H1 (cell line): ENCODE measurements at regions not wholly inside any gene's neighbourhood (a gene's known extent, or its start where the extent isn't known, plus 50 kb on each side); places are given as distances from the start of the nearest gene placed in this dataset.

Source experiments
- CHD7 ChIP-seq: fragments of 300-600 bp; sonication (generic); IDR thresholded peaks from 2 replicates; pipeline ENCODE4 v1.7.1; 2012; ENCODE audit warnings: low read length, moderate library complexity, mild to moderate bottlenecking, inconsistent platforms; ENCODE audit not compliant: insufficient replicate concordance

GRCh38 chr3:176587089-176587488, 610.2 kb downstream of the TBL1XR1 start (continued):
- TF ChIP-seq CHD7, result no peak
